HG03571 (cell line): ENCODE measurements at regions not wholly inside any gene's neighbourhood (a gene's known extent, or its start where the extent isn't known, plus 50 kb on each side); places are given as distances from the start of the nearest gene placed in this dataset.

Source experiments
- ATAC-seq: cut with Tn5 transposase; IDR thresholded peaks from one replicate; pipeline ENCODE4 v1.9.1; 2021; ENCODE audit not compliant: unreplicated experiment

DNA sequence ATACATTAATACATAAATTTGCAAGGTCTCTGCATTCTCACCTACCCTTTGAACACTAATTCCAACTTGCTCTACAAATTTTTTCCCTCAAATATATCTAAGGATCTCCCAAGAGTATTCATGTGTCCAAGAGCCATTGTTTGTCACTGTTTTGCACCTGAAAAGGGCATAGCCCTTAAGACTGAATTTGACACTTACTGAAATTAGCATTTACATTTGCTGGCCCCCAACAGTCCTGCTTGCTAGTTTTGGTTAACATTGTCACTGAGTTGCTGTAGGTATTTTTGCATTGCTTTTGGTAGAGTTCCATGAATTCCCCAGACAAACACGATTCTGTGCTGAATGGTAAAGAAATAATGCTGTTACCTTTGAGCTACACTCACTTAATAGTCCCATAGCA lies 57.3 kb downstream of the KCNA4 start:
- no peak for ATAC-seq

DNA sequence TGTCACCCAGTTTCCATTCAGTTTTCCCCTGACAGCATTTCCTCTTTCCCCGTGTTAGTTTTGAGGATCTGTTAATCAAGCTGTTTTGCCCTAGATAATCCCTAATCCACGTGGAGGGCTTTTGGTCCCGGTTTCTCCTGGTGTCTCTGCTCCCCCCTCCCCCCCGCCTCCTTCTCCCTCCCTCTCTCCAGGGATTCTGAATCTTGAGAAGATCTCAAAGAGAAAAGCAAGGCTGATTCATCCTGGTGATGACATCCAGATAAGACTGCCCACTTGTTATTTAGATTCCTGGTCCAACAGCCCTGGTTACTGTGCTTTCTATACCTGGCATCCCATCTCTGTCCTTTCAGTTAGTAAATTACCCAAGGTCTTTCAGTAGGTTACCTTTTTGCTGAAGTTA lies 59.4 kb downstream of the KCNA4 start:
- no peak for ATAC-seq

DNA sequence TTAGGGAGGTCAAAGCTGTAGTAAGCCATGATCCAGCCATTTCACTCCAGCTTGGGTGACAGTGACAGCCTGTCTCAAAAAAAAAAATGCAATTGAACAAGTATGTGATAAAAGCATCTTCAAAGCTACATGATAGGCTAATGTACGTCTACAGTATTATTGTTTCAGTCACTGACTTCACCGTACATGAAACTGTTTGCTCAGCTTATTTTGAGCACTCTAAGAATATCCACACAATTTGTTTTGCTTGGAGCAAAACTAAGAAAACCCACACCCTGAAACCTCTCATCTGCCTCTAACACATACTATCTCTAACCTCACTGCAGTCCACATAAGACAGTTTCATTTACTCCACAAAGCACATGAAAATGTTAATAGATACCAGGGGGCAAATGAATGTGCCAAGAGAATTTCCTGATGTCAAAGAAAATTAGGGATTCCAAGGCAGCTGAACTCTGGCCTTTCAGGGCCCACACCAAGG lies 60.7 kb downstream of the KCNA4 start:
- no peak for ATAC-seq

DNA sequence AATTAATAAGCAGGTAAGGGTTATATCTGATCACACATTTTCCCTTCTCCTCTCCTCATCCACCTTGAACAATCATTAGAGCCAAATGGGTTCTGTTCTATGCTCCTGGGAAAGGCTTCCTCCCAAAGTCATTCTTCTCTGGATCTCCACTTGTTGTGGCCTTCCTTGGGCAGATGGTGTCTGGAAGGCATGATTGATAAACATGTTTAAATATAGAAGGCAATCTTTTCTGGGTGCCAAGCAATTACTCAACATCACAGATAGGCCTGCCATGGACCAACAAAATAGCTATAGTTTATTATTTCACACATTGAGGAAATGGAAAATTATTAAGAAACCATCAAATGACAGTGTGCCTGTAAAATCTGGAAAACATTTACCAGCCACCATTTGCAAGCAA lies 73.5 kb downstream of the KCNA4 start:
- no peak for ATAC-seq

DNA sequence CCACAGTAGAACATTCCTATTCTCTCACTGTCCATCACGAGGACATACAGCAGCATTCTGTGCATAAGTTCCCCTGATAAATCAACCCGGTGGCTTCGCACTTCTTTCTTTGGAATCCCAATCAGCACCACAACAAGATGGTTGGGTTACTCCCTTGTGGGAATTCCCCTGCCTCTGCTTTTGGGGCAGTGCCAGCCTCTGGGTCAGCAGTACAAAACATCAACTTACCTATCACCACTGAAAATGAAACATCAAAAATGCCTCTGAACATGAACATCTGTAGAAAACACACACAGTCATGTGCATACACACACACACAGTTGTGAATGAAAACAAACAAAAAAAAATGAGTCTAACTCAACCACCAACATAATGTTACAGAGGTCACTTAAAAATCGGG lies 79.3 kb downstream of the KCNA4 start:
- ATAC-seq = no peak

DNA sequence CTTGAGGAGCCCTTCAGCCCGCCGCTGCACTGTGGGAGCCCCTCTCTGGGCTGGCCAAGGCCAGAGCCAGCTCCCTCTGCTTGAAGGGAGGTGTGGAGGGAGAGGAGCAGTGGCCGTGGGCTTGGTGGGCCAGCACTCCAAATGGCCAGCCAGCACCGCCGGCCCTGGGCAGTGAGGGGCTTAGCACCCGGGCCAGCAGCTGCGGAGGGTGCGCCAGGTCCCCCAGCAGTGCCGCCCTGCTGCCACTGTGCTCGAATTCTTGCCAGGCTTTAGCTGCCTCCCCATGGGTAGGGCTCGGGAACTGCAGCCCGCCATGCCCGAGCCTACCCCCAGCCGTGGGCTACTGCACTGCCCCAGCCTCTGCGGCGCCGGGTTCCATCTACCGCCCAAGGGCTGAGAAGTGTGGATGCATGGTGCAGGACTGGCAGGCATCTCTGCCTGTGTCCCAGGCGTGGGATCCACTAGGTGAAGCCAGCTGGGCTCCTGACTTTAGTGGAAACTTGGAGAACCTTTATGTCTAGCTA lies 82.7 kb downstream of the KCNA4 start:
- no peak for ATAC-seq

DNA sequence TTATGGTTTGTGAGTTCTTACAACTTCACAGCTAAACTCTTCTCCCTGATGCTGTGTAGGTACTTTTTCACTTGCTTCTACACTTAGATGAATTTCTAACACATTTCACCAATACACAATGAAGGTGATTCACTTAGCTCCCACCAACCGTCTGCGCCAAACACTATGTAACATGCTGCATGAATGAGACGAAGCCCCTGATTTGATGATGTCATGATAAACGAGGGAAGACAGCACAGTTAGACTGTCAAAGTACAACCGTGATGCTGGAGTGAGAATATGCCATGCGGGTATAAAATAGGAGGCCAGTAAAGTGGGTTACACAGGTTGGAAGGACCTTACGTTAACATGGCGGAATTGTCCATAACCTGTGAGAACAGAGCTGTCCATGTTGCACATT lies 100.8 kb downstream of the KCNA4 start:
- no peak for ATAC-seq

DNA sequence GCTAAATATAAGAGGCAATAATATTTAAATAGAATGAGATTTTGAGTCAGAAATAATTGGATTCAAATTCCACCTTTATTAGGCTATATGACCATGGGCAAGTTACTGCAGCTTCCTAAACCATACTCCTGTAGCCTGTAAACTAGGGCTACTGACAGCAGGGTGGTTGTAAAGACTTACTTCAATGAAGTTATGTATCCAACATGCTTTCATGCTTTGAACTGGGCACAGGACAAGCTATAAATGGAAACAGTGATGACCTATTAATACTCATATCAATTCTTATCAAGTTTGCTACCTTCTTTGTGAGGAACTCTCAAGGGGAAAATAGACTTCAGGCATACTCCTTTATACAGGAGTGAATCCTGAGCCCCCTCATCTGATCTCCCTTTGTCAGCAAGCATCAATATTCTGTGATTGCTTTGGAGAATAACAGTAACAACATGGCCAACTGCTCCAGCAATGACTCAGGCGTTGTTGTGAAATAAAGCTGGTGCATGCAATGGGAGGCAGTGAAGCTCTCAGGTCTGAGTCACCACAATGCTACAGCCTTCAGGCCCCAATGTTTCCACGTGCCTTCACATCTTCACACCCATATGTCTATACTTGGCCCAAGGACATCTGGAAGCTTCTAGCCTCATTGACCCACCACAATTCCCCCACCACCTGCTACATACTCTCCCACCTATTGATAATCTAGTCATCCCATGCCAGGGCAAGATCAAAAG lies 102.5 kb downstream of the KCNA4 start:
- ATAC-seq = no peak

DNA sequence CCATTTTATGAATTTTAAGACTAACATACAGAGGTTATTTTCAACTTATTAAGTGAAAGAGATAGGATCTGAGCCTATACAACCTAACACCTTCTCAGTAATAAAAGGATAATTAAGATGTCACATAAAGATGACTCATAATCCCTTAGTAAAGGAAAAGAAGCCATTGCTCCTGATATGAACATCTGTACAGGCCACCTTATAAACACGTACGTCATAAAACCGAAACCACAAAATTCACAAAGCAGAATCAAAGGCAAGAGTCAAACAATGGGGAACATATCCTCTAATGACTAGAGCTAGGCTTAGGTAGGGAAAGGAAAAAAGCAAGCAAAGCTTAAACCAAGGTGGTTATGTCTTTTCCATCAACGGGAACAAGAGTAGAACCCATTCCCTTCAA lies 103.5 kb downstream of the KCNA4 start:
- ATAC-seq = no peak

DNA sequence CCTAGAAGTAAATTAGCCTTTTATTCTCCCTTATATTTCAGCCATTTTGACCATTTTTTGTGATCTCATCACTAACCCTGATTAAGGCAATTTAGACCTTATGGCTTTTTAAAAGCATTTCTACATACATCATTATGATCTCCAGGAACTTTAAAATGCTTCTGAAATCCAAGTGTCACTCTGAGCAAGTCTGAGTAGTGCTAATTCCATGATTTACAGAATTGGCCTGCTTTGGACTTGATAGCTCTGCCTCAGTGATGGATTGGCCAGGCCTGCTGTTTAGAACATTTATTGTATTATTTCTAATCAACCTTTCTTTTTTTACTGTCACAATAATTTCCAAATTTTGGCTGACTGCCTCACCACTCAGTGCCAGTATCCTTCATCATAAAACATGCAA lies 116.4 kb downstream of the KCNA4 start:
- no peak for ATAC-seq

DNA sequence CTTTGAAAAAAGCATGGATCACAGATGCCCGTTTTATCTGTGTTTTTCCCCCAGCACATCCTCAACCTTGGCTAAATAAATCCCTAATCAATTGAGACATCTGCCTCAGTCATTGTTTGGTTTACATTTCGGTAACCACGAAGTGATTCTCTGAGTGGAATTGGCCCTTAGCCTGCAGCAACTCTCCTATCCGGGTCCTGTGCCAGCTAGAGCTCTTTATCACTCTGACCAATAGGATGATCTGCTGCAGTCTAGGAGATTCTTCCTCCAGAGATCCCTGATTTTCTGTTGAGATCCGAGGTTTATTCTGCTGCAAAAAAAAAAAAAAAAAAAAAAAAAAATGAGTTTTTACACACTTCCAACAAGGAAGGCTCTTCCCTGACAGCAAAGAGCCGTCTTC lies 137.3 kb downstream of the KCNA4 start:
- ATAC-seq = no peak

DNA sequence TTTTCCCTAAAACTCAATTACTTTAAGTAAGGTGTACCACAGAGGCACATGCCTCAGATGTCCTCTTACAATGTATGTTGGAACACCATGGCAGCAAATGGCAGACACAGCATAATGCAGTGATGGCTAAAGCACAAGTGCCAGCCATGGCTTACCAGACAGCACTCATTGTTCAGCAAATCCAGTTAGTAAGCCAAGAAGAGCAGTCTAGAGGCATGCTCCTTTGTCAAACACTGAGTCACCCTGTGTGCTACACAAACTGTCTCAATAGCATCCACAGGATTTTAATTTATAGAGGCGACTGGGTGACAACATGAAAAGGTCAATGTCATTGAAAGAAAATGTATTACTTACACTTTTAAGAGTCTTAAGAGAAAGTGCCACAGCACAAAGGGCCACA lies 140.6 kb downstream of the KCNA4 start:
- ATAC-seq = no peak

DNA sequence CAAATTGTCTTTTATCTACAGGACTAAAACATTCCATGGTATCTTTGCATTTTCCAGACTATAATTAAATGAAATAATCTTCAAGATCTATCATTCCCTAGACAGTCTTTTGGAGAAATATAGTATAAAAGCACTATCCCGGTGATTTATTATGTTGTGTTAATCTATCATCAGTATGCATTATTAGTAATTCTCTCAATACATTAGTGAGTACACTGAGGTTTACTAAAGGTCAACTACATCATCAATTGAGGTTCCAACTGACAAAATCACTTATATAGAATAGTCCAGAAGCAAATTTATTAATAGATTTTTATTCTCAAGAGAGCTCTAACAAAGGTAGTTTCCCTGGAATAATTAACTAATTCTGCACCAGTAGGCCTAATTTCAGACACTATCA lies 169.6 kb downstream of the KCNA4 start:
- ATAC-seq = no peak

DNA sequence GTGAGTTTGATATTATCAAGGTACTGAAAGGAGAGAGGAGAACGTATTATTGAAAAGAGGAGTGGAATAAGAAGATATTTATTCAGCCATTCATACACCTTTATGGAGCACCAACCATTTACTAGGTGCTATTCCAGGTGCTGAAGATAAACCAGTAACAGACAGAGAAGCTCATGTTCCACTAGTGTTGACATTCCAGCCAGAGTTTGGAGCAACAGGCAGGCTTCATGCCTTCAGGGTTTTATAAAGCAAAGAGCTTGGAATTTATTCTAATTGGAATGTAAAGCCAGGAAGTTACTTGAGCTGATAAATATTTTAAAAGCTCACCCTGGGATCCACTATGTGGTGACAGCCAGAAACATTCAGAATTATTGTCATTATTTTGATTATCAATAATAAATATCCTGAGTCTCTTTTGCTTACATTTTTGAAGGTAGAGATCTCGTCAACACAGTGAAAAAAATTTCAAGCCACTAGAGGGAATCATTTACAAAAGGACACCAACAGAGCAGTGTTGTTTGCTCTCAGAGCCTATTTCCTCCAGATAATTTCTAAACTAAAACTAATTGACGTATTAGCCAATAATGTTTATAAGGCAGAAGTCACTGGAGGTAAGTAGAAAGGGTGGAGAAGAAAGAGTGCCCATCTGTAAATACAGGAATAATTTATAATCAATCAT lies 172.0 kb downstream of the KCNA4 start:
- no peak for ATAC-seq

DNA sequence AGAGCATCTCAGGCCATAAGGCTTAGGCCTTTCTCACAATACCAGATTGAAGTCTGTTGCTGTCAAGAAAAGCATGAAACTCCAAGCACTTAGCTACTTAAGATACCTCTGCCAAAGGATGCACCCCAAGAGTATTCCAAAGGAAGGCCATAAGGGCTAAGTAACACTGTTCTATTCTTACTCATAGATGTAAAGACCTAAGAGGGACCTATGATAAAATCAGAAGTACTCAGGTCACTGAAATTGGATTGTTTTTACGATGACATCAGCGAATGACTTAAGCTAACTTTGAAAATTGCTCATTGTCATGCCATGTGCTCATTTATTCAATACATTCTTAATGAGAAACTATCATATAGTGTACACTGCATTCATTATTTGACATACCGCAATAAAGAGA lies 172.8 kb downstream of the KCNA4 start:
- ATAC-seq = no peak

DNA sequence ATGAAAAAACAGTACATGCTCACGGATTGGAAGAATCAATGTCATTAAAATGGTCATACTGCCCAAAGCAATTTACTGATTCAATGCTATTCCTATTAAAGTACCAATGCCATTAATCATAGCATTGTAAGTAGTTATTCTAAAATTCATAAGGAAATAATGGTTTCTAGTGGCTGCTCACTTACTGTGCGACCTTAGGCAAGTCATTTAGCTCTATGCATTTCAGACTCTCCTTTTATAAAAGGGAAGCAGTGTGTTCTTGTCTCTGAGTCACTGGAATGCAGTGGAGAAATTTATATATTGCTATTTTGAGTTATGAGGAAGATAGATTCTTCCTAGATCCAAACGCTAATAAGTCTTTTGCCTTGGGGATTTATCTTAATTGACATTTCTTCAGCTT lies 174.8 kb downstream of the KCNA4 start:
- no peak for ATAC-seq

DNA sequence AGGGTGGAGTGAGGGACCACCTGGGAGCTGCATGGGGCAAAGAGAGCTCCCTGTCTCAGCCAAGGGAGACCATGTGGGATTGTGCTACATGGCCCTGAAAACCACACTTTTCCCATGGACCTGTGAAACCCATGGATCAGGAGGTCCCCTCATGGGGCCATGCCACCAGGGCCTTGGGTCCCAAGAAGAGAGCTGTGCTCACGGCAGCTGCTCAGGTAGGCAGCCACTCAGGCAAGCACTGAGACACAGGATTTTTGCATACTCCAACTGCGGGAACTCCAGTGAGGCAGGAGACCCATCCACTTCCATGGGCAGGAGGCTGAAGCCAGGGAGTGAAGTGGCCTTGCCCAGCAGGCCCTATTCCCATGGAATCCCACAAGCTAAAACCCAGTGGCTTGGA lies 190.0 kb downstream of the KCNA4 start:
- no peak for ATAC-seq

DNA sequence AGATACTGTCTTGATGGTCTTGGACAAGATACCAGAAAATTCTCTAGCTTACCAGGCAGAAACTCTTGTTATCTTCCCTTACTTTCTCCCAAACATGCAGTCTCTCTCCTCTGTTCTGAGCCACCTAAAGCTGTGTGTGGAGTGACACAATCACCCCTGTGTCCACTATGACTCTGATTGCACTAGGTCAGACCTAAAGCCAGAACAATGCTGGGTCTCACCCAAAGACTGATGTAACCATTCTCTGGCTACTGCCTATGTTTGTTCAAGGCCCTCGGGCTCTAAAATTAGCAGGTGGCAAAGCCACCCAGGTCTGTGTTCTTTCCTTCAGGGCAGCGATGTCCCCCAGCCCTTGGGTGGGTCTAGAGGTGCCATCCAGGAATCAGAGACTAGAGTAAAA lies 200.5 kb downstream of the KCNA4 start:
- no peak for ATAC-seq

DNA sequence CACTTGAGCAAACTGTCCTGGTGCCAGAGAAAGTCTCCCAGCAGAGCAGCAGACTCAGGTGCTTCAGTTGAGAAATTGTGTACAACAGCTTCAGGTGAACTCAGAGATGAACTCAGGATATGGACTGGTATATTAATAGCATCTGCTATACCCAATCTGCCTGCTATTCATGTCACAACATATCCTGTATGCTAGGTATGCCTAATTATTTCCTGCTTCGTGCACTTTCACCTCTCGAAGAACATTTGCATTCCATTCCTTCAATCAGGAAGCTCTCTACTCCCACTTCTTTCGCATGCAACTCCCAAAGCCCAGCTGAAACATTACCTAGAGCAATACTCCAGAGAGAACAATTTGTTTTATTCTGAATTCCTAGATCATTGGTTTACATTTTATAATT lies 207.7 kb downstream of the KCNA4 start:
- ATAC-seq = no peak

DNA sequence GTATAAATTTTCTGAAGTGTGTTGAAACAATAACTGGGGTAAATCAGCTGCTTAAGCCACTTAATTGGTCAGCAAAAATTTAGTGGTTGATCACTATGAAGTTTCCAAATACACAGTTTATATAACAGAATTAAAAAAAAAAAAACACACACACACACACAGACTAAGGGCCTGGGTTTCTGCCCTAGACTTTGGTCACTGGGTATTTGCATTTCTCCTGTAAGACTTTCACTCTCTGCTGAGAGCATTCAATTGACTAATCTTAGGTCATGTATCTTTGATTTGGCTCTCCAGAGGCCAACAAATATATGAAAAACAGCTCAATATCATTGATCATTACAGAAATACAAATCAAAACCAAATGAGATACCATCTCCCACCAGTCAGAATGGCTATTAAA lies 214.3 kb downstream of the KCNA4 start:
- ATAC-seq = no peak

DNA sequence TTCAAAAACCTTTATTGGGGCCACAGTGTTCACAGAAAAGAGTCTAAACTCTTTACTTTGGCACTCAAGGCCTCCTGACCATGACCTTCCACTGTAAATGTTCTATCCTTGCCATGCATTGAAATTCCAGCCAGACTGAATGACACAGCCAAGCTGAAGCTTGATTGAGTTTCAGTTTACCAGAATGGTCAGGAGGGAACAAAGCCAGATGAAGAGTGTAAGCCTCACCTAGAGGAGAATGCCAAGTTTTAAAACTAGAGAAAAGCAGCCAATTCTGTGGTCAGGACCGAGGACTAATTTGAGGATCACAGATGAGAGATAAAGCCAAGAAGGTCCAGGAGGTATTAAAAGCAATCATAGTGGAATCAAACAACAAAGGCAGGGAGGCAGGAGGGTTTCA lies 215.3 kb downstream of the KCNA4 start:
- ATAC-seq = no peak

DNA sequence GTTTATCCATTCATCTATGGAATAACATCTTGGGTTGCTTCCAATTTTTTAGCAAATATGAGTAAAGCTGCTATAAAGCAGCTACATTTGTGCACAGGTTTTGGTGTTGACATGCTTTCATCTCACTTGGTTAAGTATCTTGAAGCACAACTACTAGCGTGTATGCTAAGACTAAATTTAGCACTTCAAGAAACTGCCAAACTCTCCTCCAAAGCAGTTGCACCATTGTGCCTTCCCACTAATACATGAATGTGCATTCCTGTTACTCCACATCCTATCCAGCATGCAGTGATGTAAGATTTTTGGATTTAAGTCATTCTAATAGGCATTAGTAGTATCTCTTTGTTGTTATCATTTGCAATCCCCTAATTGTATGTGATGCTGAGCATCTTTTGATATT lies 230.7 kb downstream of the KCNA4 start:
- ATAC-seq = no peak

DNA sequence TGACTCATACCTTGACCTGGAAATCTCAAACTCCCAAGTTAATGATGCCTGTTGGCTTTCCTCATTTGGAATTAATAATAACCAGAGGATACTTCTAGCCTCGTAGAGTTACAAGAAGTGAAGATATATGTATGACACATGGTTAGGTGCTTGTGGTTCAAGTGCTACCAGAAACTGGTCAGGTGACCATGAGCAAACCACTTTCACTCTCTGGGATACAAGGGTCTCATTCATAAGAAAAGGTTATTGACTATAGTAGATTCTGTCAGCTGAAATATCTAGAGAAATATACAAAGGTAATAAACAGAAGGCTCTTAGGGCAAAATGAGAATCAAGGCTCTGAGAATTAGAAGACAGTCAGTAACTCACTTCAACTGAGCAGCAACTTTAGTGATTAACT lies 233.3 kb downstream of the KCNA4 start:
- no peak for ATAC-seq
